RKO (cell line): ENCODE measurements at regions not wholly inside any gene's neighbourhood (a gene's known extent, or its start where the extent isn't known, plus 50 kb on each side); places are given as distances from the start of the nearest gene placed in this dataset.
"Not testable (repeated sequence)": the region's sequence is repeated elsewhere in the genome, so short reads cannot be mapped to it uniquely, and the experiment has no call there.

Source experiments
- DNase-seq: peaks from one replicate; pipeline ENCODE4 v3.0.0-alpha.2; 2016; ENCODE audit warnings: low spot score

DNA sequence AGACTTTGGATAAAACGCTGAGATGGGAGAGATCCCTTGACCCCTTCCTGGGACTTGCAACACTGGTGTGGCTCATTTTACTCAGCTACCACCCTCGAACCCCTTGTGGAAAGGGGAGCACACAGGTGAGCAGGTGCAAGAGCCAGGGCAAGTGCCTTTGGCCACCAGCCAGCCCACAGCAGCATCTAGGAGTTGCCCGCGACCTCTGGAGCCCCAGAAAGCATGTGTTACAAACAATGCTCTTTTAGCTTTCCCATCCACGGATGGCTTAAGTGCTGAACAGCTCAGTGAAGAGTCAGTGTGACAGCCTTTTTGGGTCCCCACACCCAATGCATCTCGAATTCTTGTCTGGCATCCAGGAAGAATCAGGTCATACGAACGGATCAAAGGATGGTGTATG lies 197.8 kb downstream of the MEMO1 start:
- DNase-seq: no peak

DNA sequence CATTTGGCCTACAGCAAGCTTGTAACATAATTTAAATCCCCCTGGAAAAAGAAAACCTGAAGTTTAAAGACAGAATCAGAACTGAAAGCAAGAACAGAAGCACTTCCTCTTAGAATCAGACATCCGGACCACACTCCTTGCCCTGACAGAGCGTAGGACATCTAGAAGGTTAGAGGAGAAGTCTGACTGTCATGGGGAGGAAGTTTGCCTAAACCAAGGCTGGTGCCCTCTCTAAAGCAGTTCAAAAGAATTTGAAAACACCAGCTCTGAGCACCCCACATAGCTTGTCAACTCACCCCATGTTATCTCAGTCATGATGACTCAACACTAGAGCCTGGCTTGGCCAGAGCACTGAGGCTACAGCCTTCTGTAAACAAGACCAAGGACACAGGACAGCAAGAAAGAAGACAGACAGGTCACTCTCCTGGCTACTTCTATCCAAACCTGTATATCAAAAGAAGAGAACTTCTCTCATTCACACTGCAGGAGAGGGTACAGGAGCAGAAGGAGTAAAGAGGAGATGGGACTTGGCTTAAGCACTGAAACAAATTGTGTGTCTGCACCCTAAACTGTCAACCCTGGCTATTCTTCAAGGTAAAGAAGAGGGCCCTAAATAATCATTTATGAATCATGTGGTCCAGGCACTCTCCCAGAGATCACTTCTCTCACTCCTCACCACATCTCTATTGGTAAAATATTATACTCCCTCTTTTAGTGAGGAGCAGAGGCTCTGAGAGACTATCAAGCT lies 198.6 kb downstream of the MEMO1 start:
- peak; percentile 35 for DNase-seq

DNA sequence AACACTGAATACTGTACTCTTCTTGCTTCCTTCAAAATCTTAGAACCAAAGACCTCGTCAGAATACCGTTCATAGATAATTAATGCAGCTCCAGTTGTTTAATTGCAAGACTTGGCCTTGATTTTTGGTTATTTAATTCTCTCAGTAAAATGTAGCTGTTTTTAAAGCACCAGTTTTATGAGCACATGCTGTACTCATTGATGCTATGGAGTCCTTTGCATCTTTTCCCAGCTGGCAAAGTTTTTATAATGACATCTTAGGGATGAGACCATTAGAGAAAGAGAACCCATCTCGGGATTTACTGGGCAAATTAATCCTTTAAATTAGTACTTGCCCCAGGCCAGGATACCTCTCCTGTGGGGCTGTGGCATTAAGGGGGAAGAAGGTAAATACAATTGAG lies 199.3 kb downstream of the MEMO1 start:
- no peak for DNase-seq

DNA sequence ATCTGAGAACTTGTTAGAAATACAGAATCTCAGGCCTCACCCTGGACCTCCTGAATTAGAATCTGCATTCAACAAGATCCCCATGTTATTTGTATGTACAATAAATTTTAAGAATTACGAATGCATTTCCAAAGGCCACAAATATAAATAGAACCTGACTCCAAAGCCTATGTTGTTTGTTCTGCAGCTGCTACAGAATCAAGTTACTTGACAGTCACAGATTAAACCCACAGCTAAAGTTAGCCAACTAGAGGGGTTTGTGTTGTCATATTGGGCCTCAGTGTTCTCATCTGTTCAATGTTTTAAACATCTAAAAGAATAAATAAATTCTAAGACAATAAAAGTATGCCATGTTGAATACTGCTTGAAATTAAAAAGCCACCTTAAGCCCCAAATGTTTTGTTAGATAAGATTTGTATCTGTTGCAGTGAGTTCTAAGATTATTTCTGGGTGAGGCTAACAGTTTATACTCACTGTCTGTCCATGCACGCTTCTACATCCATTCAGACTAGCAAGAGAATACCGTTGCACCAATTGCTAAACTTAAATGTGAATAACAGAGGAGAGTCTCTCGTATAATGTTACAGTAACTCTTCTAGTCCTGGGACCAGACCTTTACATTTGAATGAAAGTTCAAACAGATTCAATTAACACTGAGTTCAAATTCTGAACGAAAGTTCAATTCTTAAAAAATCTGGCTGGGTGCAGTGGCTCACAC lies 200.4 kb downstream of the MEMO1 start:
- no peak for DNase-seq

DNA sequence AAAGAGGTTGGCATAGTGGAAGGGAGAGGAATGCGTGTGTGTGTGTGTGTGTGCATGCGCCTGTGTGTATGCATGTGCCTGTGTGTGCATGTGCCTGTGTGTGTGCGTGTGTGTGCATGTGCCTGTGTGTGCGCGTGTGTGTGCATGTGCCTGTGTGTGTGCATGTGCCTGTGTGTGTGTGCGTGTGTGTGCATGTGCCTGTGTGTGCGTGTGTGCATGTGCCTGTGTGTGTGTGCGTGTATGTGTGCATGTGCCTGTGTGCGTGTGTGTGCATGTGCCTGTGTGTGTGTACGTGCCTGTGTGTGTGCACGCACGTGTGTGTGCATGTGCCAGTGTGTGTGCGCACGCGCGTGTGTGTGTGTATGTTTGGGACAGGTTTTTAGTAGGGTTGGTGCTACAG lies 205.1 kb downstream of the MEMO1 start:
- DNase-seq: no peak

DNA sequence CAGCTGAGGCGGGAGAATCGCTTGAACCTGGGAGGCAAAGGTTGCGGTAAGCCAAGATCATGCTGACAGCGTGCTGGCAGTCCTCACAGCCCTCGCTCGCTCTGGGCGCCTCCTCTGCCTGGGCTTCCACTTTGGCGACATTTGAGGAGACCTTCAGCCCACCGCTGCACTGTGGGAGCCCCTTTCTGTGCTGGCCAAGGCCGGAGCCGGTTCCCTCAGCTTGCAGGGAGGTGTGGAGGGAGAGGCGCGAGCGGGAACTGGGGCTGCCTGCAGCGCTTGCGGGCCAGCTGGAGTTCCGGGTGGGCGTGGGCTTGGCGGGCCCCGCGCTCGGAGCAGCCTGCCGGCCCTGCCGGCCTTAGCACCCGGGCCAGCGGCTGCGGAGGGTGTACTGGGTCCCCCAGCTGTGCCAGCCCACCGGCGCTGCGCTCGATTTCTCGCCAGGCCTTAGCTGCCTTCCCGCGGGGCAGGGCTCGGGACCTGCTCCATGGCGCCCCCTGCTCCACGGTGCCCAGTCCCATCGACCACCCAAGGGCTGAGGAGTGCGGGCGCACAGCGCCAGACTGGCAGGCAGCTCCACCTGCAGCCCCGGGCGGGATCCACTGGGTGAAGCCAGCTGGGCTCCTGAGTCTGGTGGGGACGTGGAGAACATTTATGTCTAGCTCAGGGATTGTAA lies 207.2 kb downstream of the MEMO1 start:
- not testable (repeated sequence) for DNase-seq

DNA sequence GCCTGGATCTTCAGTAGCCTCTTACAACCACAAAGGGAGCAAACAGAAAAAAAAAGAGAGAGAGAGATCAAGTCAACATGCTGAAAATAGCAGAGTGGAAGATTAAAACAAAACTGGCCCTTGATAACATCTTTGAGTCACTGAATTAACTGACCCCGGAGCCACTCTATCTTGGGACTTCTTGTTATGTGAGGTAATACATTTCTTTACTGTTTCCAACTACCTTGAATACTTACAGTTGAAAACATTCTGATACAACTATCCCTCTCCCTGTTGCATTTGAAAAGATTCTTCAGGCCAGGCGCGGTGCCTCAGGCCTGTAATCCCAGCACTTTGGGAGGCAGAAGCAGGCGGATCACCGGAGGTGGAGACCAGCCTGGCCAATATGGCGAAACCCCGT lies 208.1 kb downstream of the MEMO1 start:
- DNase-seq: no peak

DNA sequence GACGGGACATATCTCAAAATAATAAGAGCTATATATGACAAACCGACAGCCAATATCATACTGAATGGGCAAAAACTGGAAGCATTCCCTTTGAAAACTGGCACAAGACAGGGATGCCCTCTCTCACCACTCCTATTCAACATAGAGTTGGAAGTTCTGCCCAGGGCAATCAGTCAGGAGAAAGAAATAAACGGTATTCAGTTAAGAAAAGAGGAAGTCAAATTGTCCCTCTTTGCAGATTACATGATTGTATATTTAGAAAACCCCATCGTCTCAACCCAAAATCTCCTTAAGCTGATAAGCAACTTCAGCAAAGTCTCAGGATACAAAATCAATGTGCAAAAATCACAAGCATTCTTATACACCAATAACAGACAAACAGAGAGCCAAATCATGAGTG lies 211.5 kb downstream of the MEMO1 start:
- not testable (repeated sequence) for DNase-seq

DNA sequence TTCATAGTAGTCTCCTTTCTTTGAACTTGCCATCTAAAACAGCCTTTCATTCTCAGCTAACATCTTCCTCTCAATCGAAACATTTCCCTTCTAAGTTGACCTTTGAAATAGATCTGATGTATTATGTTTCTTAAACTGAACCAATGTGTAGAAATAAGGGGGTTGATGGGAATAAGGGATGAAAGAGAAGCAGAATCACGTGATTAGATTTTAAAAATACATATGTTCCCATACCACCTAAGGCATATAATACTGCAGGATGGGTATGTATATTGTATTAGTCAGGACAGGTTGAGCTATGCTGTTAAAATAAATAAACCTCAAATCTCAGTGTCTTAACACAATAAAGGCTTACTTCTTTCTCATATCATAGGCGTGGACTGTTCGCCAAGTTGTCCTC lies 207.5 kb upstream of the SRD5A2 start:
- no peak for DNase-seq

DNA sequence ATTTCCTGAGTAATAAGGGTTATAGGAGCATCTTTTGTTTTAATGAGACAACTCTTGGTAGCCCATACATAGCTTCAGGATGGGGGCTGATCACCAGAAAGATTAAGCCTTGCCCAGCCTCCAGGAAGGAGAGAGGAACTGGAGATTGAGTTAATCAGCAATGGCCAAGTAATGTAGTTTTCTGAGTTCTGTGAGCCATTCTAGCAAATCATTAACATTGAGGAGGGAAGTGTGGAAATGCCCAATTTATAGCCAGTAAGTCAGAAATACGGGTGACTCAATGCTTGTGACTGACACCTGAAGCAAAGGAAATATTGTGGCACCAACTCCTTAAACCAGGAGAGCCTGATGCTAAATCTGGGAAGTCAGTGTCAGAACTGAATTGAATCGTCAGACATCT lies 205.1 kb upstream of the SRD5A2 start:
- DNase-seq: no peak

DNA sequence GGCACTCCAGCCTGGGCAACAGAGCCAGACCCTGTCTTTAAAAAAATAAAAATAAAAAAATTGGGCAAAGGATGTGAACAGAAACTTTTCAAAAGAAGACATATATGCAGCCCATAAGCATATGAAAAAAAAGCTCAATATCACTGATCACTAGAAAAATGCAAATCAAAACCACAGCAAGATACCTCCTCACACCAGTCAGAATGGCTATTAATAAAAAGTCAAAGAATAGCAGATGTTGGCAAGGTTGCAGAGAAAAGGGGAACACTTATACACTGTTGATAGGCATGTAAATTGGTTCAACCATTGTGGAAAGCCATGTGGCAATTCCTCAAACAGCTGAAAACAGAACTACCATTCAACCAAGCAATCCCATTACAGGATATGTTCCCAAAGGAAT lies 204.1 kb upstream of the SRD5A2 start:
- no peak for DNase-seq

DNA sequence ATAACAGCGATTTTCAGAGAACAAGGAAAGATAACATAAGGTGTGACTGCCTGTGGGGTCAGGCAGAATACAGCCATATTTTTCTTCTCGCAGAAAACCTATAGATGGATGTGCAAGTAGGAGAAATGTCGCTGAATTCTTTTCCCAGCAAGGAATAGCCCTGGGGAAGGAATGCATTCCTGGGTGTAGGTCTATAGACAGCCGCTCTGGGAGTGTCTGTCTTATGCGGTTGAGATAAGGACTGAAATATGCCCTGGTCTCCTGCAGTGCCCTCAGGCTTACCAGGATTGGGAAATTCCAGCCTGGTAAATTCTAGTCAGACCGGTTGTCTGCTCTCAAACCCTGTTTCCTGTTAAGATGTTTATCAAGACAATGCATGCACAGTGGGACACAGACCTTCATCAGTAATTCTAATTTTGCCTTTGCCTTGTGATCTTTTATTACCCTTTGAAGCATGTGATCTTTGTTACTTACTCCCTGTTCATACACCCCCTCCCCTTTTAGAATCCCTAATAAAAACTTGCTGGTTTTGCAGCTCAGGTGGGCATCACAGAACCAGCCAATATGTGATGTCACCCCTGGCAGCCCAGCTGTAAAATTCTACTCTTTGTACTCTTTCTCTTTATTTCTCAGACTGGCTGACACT lies 202.8 kb upstream of the SRD5A2 start:
- not testable (repeated sequence) for DNase-seq

DNA sequence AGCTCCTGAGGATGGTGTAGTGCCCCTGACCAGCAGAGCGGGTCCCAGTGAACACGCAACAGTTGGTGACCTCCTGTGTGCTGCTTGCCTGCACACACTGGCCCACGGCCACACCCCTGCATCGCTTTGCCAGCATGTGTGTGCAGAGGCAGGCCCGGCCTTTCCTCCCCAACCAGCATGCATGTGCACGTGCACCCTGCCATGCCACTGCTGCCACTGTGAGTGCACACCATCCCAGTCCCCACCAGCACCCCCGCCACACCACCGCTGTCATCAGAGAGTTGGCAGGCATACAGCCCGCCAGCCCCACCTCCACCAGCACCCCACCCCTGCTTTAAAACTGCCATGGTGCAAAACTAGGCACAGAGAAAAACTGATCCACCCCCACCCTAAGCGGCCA lies 197.4 kb upstream of the SRD5A2 start:
- no peak for DNase-seq

DNA sequence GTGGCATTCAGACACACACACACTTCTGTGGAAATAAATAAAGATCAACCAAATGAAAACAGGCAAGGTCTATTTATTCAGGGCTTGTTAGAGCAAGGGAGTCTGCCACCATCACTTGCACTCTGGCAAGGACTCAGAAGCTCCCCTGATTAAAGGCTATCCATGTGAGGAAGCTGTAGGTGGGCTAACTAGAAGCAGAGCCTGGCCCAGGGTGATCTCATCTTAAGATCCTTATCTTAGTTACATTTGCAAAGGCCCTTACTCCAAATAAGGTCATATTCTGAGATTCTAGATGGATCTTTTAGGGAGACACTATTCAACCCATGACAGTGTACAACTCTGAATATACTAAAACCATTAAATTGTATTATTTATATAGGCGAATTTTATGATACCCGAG lies 190.0 kb upstream of the SRD5A2 start:
- DNase-seq: no peak

DNA sequence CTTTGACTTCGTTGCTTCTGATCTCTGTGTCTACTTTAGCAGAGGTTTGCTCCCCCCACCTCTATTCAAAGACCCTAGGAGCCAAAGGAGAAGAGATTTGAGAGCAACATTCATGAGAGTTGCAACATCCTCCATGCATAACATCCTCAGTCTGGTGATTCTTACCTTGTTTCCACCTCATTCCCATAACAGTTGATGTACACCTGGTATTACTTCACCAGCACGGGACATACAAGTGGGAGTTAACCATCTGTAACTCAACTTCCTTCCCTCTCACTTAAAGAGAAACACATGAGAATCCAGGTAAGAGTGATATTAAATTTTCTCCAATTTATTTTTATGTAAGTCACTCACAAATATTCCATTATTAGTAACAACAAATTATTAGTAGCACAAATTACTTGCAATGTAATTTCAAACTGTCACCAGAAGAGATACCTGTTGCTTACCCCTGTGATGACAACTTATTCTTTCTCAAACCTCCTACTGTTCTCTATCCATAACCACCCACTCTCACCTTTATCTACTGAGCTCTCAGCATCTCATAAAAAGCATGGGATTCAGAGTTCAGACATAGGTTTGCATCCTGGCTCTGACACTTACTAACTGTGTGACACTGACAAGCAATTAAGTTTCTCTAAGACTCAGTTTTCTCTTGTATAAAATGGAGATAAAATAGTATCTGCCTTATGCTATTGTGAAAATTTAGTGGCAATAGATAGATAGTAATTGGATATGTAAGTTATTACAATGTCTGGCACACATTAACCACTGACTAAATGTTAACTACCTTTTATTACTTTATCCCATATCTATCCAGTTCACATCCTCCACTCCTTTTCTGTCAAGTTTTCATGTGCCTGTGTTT lies 184.6 kb upstream of the SRD5A2 start:
- no peak for DNase-seq

DNA sequence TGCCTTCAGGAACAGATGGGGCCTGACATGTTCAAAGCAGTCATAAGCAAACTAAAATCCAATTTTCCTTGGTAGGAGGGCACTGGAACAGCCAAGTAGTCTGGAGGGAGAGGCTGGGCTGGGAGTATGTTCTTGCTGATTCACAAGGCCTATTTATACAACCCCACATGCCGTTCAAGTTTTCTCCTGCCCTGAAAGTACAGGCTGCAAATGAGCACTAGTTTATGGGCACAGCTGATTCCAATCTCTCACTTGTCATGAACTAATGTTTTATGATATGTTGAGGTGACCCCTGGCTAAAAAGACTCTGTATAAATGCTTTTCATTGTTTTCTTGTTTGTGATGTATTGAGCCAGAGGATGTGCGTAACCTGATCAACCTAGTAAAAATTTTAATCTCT lies 183.4 kb upstream of the SRD5A2 start:
- no peak for DNase-seq

DNA sequence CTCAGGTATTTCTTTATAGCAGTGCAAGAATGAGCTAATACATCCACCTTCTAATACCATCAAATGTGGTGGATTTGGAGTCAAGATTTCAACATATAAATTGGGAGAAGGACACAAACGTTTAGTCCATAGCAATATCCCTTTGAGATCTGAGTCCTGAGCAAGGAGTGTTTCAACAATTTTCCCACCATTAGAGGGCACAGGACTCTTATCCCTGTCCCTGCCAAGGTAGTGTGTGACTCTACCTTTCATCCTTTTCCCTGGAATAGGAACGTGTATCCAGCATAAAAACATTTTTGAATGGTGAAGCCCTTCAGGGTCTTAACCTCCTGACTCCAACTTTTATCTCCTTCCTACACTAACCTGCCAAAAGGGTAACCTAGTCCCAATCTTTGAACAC lies 181.3 kb upstream of the SRD5A2 start:
- no peak for DNase-seq

DNA sequence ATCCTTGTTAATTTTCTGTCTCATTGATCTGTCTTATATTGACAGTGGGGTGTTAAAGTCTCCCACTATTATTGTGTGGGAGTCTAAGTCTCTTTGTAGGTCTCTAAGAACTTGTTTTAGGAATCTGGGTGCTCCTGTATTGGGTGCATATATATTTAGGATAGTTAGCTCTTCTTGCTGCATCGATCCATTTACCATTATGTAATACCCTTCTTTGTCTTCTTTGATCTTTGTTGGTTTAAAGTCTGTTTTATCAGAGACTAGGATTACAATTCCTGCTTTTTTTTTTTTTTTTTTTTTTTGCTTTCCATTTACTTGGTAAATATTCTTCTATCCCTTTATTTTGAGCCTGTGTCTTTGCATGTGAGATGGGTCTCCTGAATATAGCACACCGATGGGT lies 176.6 kb upstream of the SRD5A2 start:
- not testable (repeated sequence) for DNase-seq

DNA sequence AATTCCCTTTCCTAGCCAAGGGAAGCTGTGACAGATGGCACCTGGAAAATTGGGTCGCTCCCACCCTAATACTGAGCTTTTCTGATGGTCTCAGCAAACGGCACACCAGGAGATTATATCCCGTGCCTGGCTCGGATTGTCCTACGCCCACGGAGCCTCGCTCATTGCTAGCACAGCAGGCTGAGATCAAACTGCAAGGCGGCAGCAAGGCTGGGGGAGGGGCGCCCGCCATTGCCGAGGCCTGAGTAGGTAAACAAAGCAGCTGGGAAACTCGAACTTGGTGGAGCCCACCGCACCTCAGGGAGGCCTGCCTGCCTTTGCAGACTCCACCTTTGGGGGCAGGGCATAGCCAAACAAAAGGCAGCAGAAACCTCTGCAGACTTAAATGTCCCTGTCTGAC lies 168.0 kb upstream of the SRD5A2 start:
- DNase-seq: not testable (repeated sequence)

DNA sequence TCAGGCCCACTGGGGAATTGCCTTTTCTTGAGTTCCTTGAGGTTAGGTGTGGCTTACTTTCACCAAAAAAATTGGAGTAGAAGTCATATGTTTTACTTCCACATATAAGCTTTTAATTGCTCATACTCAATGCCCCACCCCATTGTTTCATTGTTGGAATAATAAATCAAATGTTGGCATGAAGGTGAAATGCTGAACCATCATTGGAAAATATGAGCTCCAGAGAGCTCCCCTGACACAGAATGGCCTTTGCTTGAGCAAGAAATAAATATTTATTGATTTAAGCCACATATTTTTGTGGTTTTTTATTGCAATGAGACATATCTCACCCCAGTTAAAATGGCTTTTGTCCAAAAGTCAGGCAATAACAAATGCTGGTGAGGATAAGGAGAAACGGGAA lies 167.3 kb upstream of the SRD5A2 start:
- DNase-seq: no peak

DNA sequence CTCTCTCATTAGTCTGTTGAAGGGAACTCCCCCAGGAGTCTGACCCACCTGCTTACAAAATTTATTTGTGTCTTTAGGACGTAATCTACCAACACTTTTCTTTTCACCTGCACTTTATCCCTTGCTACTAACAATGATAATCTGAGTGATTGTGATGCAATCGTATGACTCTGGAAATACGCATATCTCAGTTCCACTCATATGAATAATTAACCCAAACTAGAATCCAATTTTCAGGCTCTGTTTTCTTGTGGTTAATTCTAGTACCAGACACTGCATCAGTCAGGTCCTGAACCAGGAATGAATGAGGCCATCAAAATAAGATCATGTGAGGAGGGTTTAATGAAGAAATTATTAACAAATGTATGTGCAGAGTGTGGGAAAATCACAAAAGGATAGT lies 158.4 kb upstream of the SRD5A2 start:
- no peak for DNase-seq
